Activated naive CD4-positive, alpha-beta T cell treated with anti-CD3 and anti-CD28 coated beads, Interleukin-2, amount 50 U/mL, for 72 hours (primary cell): ENCODE measurements at regions not wholly inside any gene's neighbourhood (a gene's known extent, or its start where the extent isn't known, plus 50 kb on each side); places are given as distances from the start of the nearest gene placed in this dataset.
A peak's percentile ranks its signal among the peaks of the same experiment; 100 is the strongest.

Experiments
- ATAC-seq, 2 donors: fragments of 150-1000 bp; cut with Tn5 transposase; 2 replicates each; pipeline ENCODE4 v1.10.0; 2021; ENCODE audit warnings: mild to moderate bottlenecking in 2 of 2, moderate library complexity in 2 of 2
- DNase-seq, 2 donors: peaks; one replicate each; pipeline ENCODE4 v3.0.0; 2021 to 2022; ENCODE audit warnings: low spot score in 2 of 2
- H3K27ac Mint-ChIP-seq, 2 donors: one replicate each; pipeline ENCODE4 v1.8.0; 2022; ENCODE audit warnings: mild to moderate bottlenecking in 2 of 2, mixed read lengths in 2 of 2
- H3K36me3 Mint-ChIP-seq, 2 donors: one replicate each; pipeline ENCODE4 v1.8.0; 2022; ENCODE audit warnings: mixed read lengths in 2 of 2
- H3K9me3 Mint-ChIP-seq, 2 donors: one replicate each; pipeline ENCODE4 v1.8.0; 2022; ENCODE audit warnings: mixed read lengths in 2 of 2

DNA sequence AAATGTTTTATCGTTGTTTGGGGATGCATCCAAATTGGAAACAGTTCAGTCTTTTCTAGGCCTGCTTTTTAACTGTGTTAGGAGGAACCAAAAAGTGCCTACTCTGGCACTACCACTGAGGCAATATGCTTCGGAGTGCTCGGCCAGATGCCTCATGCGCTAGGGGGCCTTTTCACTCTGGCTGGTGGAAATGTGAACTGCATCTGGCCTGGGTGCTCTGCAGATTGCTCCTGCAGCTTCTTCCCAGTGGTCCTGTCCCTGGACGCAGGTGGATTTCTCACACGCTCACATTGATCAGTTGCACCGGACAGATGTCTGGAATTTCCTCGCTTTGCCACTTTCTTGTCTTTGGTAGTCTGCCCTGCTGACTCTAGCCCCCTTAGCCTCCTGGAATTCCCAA lies 330.2 kb upstream of the FMN2 start:
- peaks cover 0 to 7% of the 10 kb centered on the region in 2 donors for H3K36me3 Mint-ChIP-seq
- ATAC-seq, result no peak
- no peaks in the 10 kb centered on the region for H3K9me3 Mint-ChIP-seq
- DNase-seq, result no peak
- H3K27ac Mint-ChIP-seq, result no peak overlapping the region

DNA sequence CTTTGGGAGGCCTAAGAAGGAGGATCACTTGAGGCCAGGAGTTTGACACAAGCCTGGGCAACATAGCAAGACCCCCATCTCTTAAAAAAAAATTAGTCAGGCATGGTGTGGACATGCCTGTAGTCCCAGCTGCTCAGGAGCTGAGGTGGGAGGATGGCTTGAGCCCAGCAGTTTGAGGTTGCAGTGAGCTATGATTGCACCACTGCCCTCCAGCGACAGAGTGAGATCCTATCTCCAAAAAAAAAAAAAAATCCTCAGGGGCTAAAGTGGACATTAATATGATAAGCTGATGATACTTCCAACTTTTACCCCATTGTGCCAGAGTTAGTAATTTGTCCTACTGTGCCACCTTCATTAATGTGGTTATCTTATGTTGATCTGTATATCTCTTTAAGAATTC lies 327.8 kb upstream of the FMN2 start:
- H3K36me3 Mint-ChIP-seq, result peaks cover 0 to 7% of the 10 kb centered on the region in 2 donors
- H3K9me3 Mint-ChIP-seq, result no peaks in the 10 kb centered on the region
- H3K27ac Mint-ChIP-seq, result no peak overlapping the region
- no peak for DNase-seq
- ATAC-seq, result no peak

DNA sequence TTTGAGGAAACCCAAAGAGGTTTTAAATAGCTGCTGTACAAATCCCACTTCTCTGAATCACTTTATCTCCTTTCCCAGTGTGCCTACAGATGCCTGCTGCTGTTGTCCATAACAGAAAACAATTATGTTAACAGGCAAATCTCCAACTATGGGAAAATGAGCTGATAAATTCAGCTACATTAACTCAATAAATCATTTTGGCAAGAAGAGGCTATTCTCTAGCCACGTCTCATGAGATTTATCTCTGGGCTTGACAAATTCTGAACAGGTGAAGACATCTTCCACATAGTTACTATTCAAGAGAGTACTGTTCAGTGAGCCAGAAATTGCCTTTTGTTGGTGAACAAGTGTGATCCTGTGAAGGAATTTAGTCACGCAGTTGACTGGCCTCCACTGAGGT lies 327.1 kb upstream of the FMN2 start:
- no peak overlapping the region for H3K27ac Mint-ChIP-seq
- no peak for DNase-seq
- H3K9me3 Mint-ChIP-seq, result no peaks in the 10 kb centered on the region
- ATAC-seq, result no peak
- H3K36me3 Mint-ChIP-seq, result peaks cover 0 to 7% of the 10 kb centered on the region in 2 donors

DNA sequence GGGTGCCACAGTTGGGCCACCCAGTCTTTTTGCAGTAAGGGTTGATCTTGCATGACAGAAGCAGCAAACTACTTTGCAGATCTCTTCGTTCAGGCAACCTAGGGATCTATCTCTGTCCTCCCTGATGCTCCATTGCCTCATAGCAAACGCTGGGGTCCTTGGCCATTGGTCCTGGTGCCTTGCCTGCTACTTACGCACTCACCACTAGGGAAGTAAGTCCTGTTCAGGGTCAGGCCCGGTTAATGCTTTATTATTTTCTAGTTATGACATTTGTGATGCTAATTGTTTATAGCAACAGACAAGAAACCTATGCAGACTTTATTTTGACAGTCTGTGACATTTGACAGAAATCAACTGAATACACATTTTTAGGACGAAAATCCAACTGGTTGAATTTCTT lies 326.5 kb upstream of the FMN2 start:
- H3K9me3 Mint-ChIP-seq, result no peaks in the 10 kb centered on the region
- DNase-seq (no peak), ATAC-seq (no peak)
- H3K27ac Mint-ChIP-seq, result no peak overlapping the region
- peaks cover 0 to 6% of the 10 kb centered on the region in 2 donors for H3K36me3 Mint-ChIP-seq

DNA sequence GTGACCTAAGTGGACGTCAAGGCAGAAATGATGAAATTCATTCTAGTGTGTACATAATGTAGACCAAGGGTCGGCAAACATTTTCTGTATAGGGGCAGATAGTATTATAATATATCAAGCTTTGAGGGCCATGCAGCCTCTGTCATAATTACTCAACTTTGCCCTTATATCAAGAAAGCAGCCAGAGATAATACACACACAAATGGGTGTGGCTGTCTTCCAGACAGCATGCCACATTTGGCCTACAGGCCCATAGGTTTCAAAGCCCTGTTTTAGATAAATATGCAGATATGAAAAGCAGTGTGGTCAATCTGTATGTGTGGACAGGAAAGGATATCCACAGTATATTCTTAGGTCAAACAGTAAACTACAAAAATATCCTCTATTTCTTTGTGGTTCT lies 320.1 kb upstream of the FMN2 start:
- peaks cover 4 to 5% of the 10 kb centered on the region in 2 donors for H3K9me3 Mint-ChIP-seq
- no peak overlapping the region for H3K27ac Mint-ChIP-seq
- no peak for ATAC-seq
- DNase-seq, result no peak
- H3K36me3 Mint-ChIP-seq, result no peaks in the 10 kb centered on the region

DNA sequence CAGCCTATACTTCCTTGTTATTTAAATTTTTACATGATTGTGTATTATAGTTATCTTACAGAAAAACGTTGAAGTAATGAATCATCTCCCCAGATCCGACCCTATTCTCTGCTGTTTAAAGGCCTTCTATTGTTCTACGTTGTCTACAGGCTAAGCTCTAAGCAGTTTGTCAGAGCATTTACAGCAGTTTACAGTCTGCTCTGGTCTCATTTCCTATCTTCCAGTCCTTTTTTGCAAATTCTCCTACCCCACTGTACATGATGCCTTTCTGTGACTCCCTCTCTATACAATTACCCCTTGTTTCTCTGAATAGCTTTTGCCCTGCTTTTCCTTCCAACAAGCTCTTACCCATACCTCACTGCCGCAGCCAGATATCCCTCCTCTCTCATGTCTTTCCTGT lies 319.2 kb upstream of the FMN2 start:
- Mint-ChIP-seq H3K36me3 (no peaks in the 10 kb centered on the region), H3K9me3 (peaks cover 5 to 6% of the 10 kb centered on the region in 2 donors), H3K27ac (no peak overlapping the region)
- ATAC-seq (no peak), DNase-seq (no peak)

DNA sequence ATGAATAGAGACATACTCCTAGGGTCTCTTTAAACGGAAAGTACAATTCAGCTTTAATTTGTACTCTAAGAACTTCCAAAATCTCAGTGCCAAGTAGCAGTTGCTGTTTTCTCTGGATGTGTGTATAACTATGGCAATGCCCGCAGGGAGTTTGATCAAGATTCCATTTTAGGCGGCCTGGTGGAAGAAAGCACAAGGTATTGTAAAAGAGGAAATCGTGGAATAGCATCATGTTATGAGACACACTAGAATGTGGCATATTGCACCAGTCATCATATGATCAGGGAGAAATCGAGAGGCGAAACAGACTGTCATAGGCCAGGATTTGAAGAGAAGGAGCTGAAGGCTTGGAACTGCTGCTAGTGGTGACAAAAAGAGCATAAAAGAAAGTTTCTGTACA lies 316.2 kb upstream of the FMN2 start:
- ATAC-seq, result no peak
- no peak for DNase-seq
- H3K9me3 Mint-ChIP-seq, result peaks cover 5 to 12% of the 10 kb centered on the region in 2 donors
- no peak overlapping the region for H3K27ac Mint-ChIP-seq
- no peaks in the 10 kb centered on the region for H3K36me3 Mint-ChIP-seq

DNA sequence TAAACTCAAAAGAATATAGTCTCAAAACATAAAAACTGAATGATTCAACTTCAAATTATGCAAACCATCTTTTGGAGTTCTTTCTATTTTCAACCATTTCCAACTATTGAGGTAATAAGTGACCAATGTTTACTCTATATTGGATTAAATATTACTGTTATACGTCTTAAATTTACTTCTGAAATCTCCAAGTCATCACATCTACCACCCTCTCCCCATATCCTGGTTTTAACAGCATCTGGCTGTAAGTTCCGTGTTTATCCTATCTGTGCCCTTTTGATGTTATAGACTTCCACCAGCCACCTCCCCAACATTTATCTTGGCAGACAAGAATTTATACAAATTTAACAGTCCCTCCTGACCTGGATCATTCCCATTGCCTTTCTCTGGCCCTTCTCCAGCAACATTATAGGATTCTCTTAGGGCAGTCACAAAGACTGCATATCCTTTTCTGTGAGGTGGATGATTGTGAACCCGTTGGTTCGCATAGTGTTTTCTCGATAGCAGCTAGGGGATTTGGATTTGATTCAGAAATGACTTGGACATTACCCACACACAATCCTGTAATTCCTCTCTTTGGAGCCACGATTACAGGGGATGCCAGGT lies 313.4 kb upstream of the FMN2 start:
- Mint-ChIP-seq H3K9me3 (peaks cover 5 to 12% of the 10 kb centered on the region in 2 donors), H3K36me3 (no peaks in the 10 kb centered on the region), H3K27ac (no peak overlapping the region)
- DNase-seq (no peak), ATAC-seq (no peak)

DNA sequence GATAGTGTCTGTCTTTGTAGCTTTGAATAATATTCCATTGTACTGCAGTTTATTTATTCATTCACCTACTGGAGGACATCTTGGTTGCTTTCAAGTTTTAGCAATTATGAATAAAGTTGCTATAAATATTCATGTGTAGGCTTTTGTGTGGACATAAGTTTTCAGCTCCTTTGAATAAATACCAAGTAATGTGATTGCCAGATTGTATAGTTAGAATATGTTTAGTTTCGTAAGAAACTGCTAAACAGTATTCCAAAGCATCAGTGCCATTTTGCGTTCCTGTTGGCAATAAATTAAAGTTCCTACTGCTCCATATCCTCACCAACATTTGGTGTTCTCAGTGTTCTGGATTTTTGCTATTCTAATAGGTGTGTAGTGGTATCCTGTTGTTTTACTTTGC lies 311.7 kb upstream of the FMN2 start:
- H3K36me3 Mint-ChIP-seq, result peaks cover 0 to 4% of the 10 kb centered on the region in 2 donors
- H3K9me3 Mint-ChIP-seq, result peaks cover 5 to 12% of the 10 kb centered on the region in 2 donors
- no peak overlapping the region for H3K27ac Mint-ChIP-seq
- DNase-seq (no peak), ATAC-seq (no peak)

DNA sequence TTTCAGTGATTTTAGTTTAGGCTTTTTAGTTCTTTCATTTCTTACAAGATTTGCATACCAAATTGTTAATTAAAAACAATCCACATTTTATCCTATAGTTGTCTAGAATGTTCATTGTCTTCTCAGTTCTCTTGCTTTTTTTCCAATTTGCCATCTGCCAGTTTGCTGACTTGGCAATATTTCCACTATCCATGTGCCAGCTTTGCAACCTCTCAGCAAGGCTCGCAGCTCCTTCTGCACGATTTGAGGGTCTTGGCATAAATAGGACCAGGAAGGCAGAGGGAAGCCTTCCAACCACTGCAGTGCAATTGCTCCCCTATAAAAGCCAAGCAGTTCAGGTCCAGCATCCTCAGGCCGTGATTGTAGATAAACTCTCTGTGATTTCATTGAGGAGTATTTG lies 306.8 kb upstream of the FMN2 start:
- H3K27ac Mint-ChIP-seq, result no peak overlapping the region
- ATAC-seq (no peak), DNase-seq (no peak)
- peaks cover 6 to 8% of the 10 kb centered on the region in 2 donors for H3K9me3 Mint-ChIP-seq
- H3K36me3 Mint-ChIP-seq, result peaks cover 3 to 10% of the 10 kb centered on the region in 2 donors

DNA sequence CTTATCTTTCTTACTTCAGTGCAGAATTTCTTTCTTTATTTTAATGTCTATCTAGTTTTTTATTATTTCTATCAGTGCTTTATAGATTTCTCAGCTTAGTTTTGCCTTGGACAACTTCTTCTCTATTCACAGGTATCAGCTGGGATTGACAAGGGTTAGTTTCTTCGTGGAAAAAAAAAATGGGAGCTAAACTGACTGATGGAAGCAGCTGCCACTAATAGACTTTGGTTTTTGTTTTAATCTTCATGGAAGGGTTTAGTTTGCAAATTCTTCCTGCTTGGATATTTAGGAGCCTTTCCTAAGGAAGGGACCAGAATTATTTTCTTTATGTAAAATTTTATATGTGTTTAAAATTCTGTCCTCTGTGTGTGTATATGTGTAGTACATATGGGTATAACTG lies 306.1 kb upstream of the FMN2 start:
- no peak overlapping the region for H3K27ac Mint-ChIP-seq
- ATAC-seq (no peak), DNase-seq (no peak)
- peaks cover 10% of the 10 kb centered on the region in 2 donors for H3K36me3 Mint-ChIP-seq
- peaks cover 6 to 15% of the 10 kb centered on the region in 2 donors for H3K9me3 Mint-ChIP-seq

DNA sequence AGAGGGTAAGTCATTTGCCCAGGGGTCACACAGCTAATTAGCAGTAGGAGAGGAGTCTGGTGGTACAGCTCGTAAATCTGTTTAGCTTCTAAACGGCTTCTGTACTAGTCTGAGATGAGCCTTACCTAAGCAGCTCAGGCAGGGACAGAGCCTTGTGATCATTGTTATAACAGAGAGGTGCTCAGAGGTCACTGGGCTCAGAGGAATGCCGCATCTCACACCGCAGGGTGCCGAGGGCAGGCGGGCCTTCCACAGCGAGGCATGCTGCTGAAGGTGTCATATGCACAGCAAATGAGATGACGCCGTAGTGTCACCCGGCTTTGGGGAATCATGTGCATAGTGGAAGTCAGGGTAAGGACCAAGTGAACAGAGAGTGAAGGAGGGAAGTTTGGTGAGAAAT lies 305.2 kb upstream of the FMN2 start:
- DNase-seq, result no peak
- peaks cover 6 to 16% of the 10 kb centered on the region in 2 donors for H3K9me3 Mint-ChIP-seq
- peaks cover 10 to 12% of the 10 kb centered on the region in 2 donors for H3K36me3 Mint-ChIP-seq

DNA sequence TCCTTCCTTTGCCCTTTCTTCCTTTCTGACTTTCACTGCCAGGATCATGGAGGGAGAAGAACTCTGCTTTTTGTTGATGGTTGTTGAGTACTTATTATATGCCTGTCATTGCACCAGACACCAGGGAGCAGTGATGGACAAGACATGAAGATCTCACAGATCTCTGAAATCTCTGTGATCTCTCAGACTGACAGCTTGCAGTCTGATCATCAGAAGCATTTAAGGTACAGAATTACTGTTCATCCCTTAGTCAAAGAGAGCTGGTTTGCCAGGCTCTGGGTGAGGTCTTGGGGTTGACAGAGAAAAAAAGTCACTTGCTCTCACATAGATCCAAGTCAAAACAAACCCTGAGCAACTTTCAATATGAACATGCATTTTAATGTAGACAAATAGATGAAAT lies 299.5 kb upstream of the FMN2 start:
- Mint-ChIP-seq H3K9me3 (peaks cover 6 to 16% of the 10 kb centered on the region in 2 donors), H3K36me3 (peaks cover 5 to 12% of the 10 kb centered on the region in 2 donors), H3K27ac (no peak overlapping the region)
- peak; percentile 76 to 100 for ATAC-seq
- peak in 1 of 2 donors; percentile 45 for DNase-seq

More for the DNA sequence above, 305.2 kb upstream of the FMN2 start:
- no peak for ATAC-seq
- peak overlapping the region in 1 of 2 donors; percentile 72 for H3K27ac Mint-ChIP-seq

DNA sequence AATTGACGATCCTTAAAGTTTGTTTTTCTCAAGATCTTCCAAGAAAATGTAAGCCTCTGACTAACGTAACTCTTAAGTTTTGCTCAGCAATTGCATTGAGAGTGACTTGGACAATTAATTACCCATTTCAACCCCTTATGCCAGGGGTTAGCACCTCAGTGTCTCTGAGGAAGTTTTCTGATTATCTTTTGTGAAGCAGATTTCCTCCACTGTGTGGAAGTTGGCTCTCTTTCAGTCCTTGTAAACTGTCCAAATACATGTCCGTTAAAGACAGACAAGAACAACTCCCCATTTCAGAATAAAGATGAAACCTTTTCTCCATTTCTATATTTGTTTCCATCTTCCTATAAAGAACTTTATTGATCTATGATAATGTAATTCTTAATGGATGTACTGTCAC lies 296.4 kb upstream of the FMN2 start:
- Mint-ChIP-seq H3K36me3 (peaks cover 0 to 5% of the 10 kb centered on the region in 2 donors), H3K27ac (no peak overlapping the region), H3K9me3 (peaks cover 0 to 4% of the 10 kb centered on the region in 2 donors)
- DNase-seq, result no peak
- no peak for ATAC-seq

DNA sequence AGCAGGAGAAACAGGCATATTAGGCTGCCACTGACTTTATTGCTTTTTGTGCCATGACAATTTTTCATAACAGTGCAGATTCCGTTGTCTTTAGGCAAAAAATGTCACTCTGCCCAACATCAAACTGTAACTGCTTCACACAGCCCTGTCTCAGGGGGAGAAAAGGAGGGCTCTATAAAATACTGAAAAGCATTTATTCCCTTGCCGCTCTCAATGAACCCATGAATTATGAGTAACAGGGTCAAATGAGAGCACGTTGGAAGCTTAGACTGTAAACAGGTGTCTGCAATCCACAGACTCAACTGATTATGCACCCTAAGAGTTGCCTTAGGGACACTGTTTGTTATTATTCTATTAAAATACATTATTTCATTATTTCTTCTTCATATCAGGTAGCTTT lies 292.1 kb upstream of the FMN2 start:
- Mint-ChIP-seq H3K9me3 (no peaks in the 10 kb centered on the region), H3K27ac (no peak overlapping the region), H3K36me3 (no peaks in the 10 kb centered on the region)
- ATAC-seq (no peak), DNase-seq (no peak)

DNA sequence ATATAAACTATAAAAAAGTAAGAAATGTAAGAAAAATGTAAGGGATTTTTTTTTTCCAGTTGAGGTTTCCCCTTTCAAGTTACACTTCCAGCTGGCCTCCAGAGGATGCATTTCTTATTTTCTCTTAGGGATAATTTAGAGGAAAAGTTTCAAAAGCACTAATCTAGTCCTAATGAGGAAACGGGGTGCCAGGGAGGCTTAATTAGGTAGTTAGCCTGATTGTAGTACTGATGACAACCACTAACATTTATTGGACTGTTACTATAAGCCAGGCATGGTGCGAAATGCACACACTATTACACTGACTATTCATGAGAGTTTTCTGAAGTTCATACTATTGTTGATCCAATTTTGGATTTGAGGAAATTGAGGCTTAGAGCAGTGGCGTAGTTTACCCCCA lies 290.8 kb upstream of the FMN2 start:
- Mint-ChIP-seq H3K9me3 (no peaks in the 10 kb centered on the region), H3K36me3 (no peaks in the 10 kb centered on the region), H3K27ac (no peak overlapping the region)
- DNase-seq, result no peak
- ATAC-seq, result no peak

DNA sequence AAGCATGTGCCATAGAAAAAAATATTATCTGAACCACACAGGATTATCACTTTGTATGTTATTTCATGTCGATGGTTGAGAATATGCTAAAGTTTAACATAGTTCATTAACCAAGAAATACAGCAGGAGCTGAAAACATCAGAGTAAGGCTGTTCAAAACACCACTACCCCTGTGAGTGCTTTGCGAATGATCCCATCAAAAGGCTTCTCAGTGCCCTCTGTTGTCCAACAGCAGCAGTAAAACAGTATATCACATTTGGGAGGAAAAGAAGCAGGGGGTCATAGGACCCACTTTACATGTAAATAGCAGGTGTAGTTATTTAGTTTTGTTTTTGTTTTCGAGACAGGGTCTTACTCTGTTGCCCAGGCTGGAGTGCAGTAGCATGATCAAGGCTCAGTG lies 289.4 kb upstream of the FMN2 start:
- ATAC-seq (no peak), DNase-seq (no peak)
- Mint-ChIP-seq H3K9me3 (no peaks in the 10 kb centered on the region), H3K36me3 (no peaks in the 10 kb centered on the region), H3K27ac (no peak overlapping the region)

DNA sequence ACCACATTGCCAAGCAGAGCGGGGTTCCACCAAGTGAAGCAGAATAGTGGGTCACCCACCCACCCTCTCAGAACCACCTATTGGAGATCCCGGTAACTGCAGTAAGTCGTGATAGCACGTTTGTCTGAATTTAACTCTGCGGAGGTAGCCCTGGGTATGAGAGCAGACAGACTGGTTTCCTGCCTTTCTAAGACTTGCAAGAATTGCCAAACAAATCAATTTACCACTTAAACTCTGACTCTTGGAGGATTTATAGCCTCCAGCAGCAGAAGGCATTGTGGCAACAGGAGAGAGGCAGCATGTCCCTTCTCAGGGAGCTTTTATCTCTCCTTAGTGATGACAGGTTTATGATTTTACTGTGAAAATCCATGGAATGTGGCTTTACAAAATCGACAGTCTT lies 287.9 kb upstream of the FMN2 start:
- Mint-ChIP-seq H3K9me3 (no peaks in the 10 kb centered on the region), H3K36me3 (no peaks in the 10 kb centered on the region), H3K27ac (no peak overlapping the region)
- DNase-seq (no peak), ATAC-seq (no peak)

DNA sequence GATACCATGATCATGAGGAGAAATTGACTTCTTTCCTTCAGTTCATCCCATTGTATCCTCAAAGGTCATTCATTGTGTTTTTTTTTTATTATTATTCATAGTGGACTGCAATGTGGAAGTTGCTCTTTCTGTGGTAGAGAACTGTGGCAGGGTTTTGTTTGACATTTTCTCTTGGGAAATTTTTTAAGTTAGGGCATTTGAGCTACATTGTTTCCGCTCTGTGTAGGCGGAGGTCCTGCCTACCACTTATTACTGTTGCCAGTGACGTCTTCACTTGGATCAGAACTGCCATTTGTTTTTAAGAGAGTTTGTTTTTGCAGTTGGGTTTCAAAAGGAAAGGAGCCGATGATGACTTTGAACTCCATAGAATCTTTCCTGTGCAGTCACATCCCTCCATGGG lies 287.4 kb upstream of the FMN2 start:
- H3K27ac Mint-ChIP-seq, result no peak overlapping the region
- no peak for ATAC-seq
- DNase-seq, result no peak
- H3K36me3 Mint-ChIP-seq, result no peaks in the 10 kb centered on the region
- no peaks in the 10 kb centered on the region for H3K9me3 Mint-ChIP-seq
